Activated B cell treated with CpG ODN at 0.5 μM for 24 hours (primary cell): ENCODE measurements at regions not wholly inside any gene's neighbourhood (a gene's known extent, or its start where the extent isn't known, plus 50 kb on each side); places are given as distances from the start of the nearest gene placed in this dataset.

ENCODE experiments used
- ATAC-seq: fragments of 200-7000 bp; cut with Tn5 transposase; one replicate; pipeline ENCODE4 v1.10.0; 2021; ENCODE audit warnings: low read depth, mild to moderate bottlenecking, moderate library complexity
- CTCF ChIA-PET: fragments of 350-600 bp; sonication (Branson Sonifier 250); formaldehyde crosslinking; loops from one replicate; lab custom pipeline; 2021; ENCODE audit warnings: antibody characterized with exemption; lab: Charles Lee
- POLR2A ChIA-PET: fragments of 350-600 bp; sonication (Branson Sonifier 250); formaldehyde crosslinking; loops from one replicate; lab custom pipeline; 2021; ENCODE audit warnings: antibody characterized with exemption; lab: Charles Lee
- DNase-seq: peaks from one replicate; pipeline ENCODE4 v3.0.0; 2022
- H3K27ac Mint-ChIP-seq: one replicate; pipeline ENCODE4 v1.8.0; 2020; ENCODE audit warnings: mixed read lengths
- H3K27me3 Mint-ChIP-seq: one replicate; pipeline ENCODE4 v1.8.0; 2021; ENCODE audit warnings: mixed read lengths
- H3K36me3 Mint-ChIP-seq: one replicate; pipeline ENCODE4 v1.8.0; 2021; ENCODE audit warnings: low read depth, mixed read lengths
- H3K4me1 Mint-ChIP-seq: one replicate; pipeline ENCODE4 v1.8.0; 2021; ENCODE audit warnings: mixed read lengths
- H3K4me3 Mint-ChIP-seq: one replicate; pipeline ENCODE4 v1.8.0; 2020; ENCODE audit warnings: mild to moderate bottlenecking, mixed read lengths
- H3K9me3 Mint-ChIP-seq: one replicate; pipeline ENCODE4 v1.8.0; 2020; ENCODE audit warnings: mixed read lengths
- CTCF ChIP-seq: fragments of 200-600 bp; IDR thresholded peaks from one replicate; pipeline ENCODE4 v1.8.0; 2022; ENCODE audit warnings: antibody characterized with exemption, mild to moderate bottlenecking
- intact Hi-C: fragments of 100-400 bp; cut with micrococcal nuclease; formaldehyde crosslinking; loops from one replicate; pipeline ENCODE4 v1.15.1; 2024

- peaks cover 18% of the 10 kb centered on the region for H3K27me3 Mint-ChIP-seq
- ChIA-PET CTCF (interaction anchor here (0.9 to 1.1 kb wide), 2 partner anchors 118 to 123 kb away, joined by 3 read pairs; no protein-coding TSS in a partner anchor), POLR2A (no interaction called here)
- no peak overlapping the region for H3K27ac Mint-ChIP-seq
- no peaks in the 10 kb centered on the region for H3K4me1 Mint-ChIP-seq
- no peak overlapping the region for H3K4me3 Mint-ChIP-seq
- ATAC-seq (no peak), DNase-seq (no peak)
- no peaks in the 10 kb centered on the region for H3K9me3 Mint-ChIP-seq
- intact Hi-C loops: no loop called here
- H3K36me3 Mint-ChIP-seq: no peaks in the 10 kb centered on the region
- no peak for TF ChIP-seq CTCF
Measured at GRCh38 chr10:61023053-61023452, 79.1 kb upstream of the RHOBTB1 start.

- ChIA-PET POLR2A (no interaction called here), CTCF (interaction anchor here (0.9 to 1.1 kb wide), 2 partner anchors 119 to 125 kb away, joined by 3 read pairs; no protein-coding TSS in a partner anchor)
- peaks cover 18% of the 10 kb centered on the region for H3K27me3 Mint-ChIP-seq
- no peak for TF ChIP-seq CTCF
- no peaks in the 10 kb centered on the region for H3K4me1 Mint-ChIP-seq
- no peak overlapping the region for H3K27ac Mint-ChIP-seq
- no peak overlapping the region for H3K4me3 Mint-ChIP-seq
- ATAC-seq (no peak), DNase-seq (no peak)
- H3K36me3 Mint-ChIP-seq: no peaks in the 10 kb centered on the region
- H3K9me3 Mint-ChIP-seq: no peaks in the 10 kb centered on the region
- intact Hi-C loops: no loop called here
Measured at GRCh38 chr10:61021926-61022325, 77.9 kb upstream of the RHOBTB1 start.

GRCh38 chr10:61020420-61021158, 76.6 kb upstream of the RHOBTB1 start:
- ATAC-seq (no peak), DNase-seq (no peak)
- no peak for TF ChIP-seq CTCF
- POLR2A ChIA-PET: no interaction called here
- intact Hi-C loops: no loop called here
- no peaks in the 10 kb centered on the region for H3K4me1 Mint-ChIP-seq
- CTCF ChIA-PET: no interaction called here
- no peak overlapping the region for H3K4me3 Mint-ChIP-seq
- peaks cover 14% of the 10 kb centered on the region for H3K27me3 Mint-ChIP-seq
- H3K36me3 Mint-ChIP-seq: no peaks in the 10 kb centered on the region
- H3K9me3 Mint-ChIP-seq: no peaks in the 10 kb centered on the region
- no peak overlapping the region for H3K27ac Mint-ChIP-seq

GRCh38 chr10:61018146-61018545, 74.2 kb upstream of the RHOBTB1 start:
- ChIA-PET CTCF (no interaction called here), POLR2A (no interaction called here)
- no peaks in the 10 kb centered on the region for H3K36me3 Mint-ChIP-seq
- H3K4me1 Mint-ChIP-seq: no peaks in the 10 kb centered on the region
- DNase-seq: no peak
- no peaks in the 10 kb centered on the region for H3K9me3 Mint-ChIP-seq
- ATAC-seq: no peak
- H3K27me3 Mint-ChIP-seq: peaks cover 12% of the 10 kb centered on the region
- no peak overlapping the region for H3K4me3 Mint-ChIP-seq
- no peak overlapping the region for H3K27ac Mint-ChIP-seq
- no peak for TF ChIP-seq CTCF
- intact Hi-C loops: no loop called here

GRCh38 chr10:61016630-61017029, 72.6 kb upstream of the RHOBTB1 start:
- ChIA-PET CTCF (no interaction called here), POLR2A (no interaction called here)
- no peak for TF ChIP-seq CTCF
- ATAC-seq (no peak), DNase-seq (no peak)
- intact Hi-C loops: no loop called here
- Mint-ChIP-seq H3K4me1 (no peaks in the 10 kb centered on the region), H3K9me3 (no peaks in the 10 kb centered on the region), H3K27ac (no peak overlapping the region), H3K36me3 (no peaks in the 10 kb centered on the region), H3K27me3 (peaks cover 7% of the 10 kb centered on the region), H3K4me3 (no peak overlapping the region)
